GM23338 (cell line): ENCODE measurements at regions not wholly inside any gene's neighbourhood (a gene's known extent, or its start where the extent isn't known, plus 50 kb on each side); places are given as distances from the start of the nearest gene placed in this dataset. TPM values are rescaled to one million over a fixed set of nuclear protein-coding genes. Genes with fewer than 3 reads are reported as not detected.

Experiments
- REST ChIP-seq: IDR thresholded peaks from one replicate; pipeline ENCODE4 v1.6.1; 2018; ENCODE audit warnings: antibody characterized with exemption; ENCODE audit not compliant: unreplicated experiment
- ZNF462 ChIP-seq: fragments of 250-450 bp; sonication (Bioruptor Pico); IDR thresholded peaks from 2 replicates; pipeline ENCODE4 v1.5.0; 2020; ENCODE audit warnings: mild to moderate bottlenecking, moderate library complexity
- small RNA-seq: library from RNA; depleted of rRNA; stranded (forward); fragments of <200 nt; gene quantifications from one replicate; pipeline ENCODE3, GENCODE V24; 2014; ENCODE audit warnings: low replicate concordance

- TF ChIP-seq ZNF462 (CRISPR knock-in tag) (no peak), REST (no peak)
Measured at GRCh38 chr5:52204310-52204709, 583.4 kb upstream of the ITGA1 start (continued).

Small RNA genes lying in the stretch of these regions (small RNA-seq; reads per million reads assigned to genes)
- not detected for gene RNA5SP182
